ENCODE measurements at regions not wholly inside any gene's neighbourhood (a gene's known extent, or its start where the extent isn't known, plus 50 kb on each side); places are given as distances from the start of the nearest gene placed in this dataset.

DNA sequence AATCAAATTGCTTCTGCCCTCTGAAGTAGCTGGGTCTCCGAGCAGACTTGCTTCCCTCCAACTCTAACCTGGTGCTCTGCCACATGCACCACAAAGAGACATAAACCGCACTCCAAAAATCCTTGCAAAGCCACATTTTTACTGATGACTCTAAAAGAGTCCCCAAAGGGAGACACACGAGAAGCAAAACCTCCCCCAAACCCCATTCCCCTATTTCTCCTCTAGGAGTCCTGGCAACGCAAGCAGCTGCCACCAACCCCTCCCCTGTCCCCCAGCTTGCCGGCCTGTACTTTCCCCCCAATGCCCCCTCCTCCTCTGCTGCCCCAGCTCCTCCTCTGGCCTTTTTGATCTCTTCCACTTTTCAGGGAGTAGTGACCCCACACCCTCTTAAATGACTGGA is 180.1 kb upstream of the ARID1B start:
- TF ChIP-seq, protein P1, sequence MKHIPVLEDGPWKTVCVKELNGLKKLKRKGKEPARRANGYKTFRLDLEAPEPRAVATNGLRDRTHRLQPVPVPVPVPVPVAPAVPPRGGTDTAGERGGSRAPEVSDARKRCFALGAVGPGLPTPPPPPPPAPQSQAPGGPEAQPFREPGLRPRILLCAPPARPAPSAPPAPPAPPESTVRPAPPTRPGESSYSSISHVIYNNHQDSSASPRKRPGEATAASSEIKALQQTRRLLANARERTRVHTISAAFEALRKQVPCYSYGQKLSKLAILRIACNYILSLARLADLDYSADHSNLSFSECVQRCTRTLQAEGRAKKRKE (CRISPR knock-in tag; IDR thresholded peaks at IDR 0.05; ENCODE audit: low read depth): no peak
- TF ChIP-seq, protein P2, sequence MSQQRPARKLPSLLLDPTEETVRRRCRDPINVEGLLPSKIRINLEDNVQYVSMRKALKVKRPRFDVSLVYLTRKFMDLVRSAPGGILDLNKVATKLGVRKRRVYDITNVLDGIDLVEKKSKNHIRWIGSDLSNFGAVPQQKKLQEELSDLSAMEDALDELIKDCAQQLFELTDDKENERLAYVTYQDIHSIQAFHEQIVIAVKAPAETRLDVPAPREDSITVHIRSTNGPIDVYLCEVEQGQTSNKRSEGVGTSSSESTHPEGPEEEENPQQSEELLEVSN (IDR thresholded peaks at IDR 0.05; ENCODE audit: borderline replicate concordance, low read depth): no peak
- TF ChIP-seq ZNF302 (CRISPR knock-in tag; IDR thresholded peaks at IDR 0.05) (no peak), CTCF (IDR thresholded peaks at IDR 0.05) (no peak), MYC (IDR thresholded peaks at IDR 0.05; ENCODE audit: borderline replicate concordance, low read length) (no peak), JUN (IDR thresholded peaks at IDR 0.05) (no peak), CEBPB (IDR thresholded peaks at IDR 0.05) (no peak), EHF (CRISPR knock-in tag; IDR thresholded peaks at IDR 0.05) (no peak), BHLHE40 (IDR thresholded peaks at IDR 0.05; ENCODE audit: low read depth, low read length) (no peak), FOXS1 (CRISPR knock-in tag; IDR thresholded peaks at IDR 0.05) (no peak), PHF8 (IDR thresholded peaks at IDR 0.05; ENCODE audit: borderline replicate concordance, low read depth) (no peak), POLR2A (IDR thresholded peaks at IDR 0.05; ENCODE audit: low read length) (no peak)
- TF ChIP-seq, protein P3, sequence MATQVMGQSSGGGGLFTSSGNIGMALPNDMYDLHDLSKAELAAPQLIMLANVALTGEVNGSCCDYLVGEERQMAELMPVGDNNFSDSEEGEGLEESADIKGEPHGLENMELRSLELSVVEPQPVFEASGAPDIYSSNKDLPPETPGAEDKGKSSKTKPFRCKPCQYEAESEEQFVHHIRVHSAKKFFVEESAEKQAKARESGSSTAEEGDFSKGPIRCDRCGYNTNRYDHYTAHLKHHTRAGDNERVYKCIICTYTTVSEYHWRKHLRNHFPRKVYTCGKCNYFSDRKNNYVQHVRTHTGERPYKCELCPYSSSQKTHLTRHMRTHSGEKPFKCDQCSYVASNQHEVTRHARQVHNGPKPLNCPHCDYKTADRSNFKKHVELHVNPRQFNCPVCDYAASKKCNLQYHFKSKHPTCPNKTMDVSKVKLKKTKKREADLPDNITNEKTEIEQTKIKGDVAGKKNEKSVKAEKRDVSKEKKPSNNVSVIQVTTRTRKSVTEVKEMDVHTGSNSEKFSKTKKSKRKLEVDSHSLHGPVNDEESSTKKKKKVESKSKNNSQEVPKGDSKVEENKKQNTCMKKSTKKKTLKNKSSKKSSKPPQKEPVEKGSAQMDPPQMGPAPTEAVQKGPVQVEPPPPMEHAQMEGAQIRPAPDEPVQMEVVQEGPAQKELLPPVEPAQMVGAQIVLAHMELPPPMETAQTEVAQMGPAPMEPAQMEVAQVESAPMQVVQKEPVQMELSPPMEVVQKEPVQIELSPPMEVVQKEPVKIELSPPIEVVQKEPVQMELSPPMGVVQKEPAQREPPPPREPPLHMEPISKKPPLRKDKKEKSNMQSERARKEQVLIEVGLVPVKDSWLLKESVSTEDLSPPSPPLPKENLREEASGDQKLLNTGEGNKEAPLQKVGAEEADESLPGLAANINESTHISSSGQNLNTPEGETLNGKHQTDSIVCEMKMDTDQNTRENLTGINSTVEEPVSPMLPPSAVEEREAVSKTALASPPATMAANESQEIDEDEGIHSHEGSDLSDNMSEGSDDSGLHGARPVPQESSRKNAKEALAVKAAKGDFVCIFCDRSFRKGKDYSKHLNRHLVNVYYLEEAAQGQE (IDR thresholded peaks at IDR 0.05): no peak

All from A549 (cell line).